ENCODE measurements at regions not wholly inside any gene's neighbourhood (a gene's known extent, or its start where the extent isn't known, plus 50 kb on each side); places are given as distances from the start of the nearest gene placed in this dataset.

GRCh38 chr6:163956571-163957407 is 542.3 kb downstream of the QKI start (continued):
- TF ChIP-seq RERE (CRISPR knock-in tag; IDR thresholded peaks at IDR 0.05; ENCODE audit: borderline replicate concordance) (no peak), KAT2B (IDR thresholded peaks at IDR 0.05; ENCODE audit: low read depth, low read length) (no peak), TBL1XR1 (IDR thresholded peaks at IDR 0.05; ENCODE audit: low read length in 2 of 2) (0 out of 4 replicates have a peak, but pooled peaks of 1 of the 2 experiments have one; percentile 26), JUND (IDR thresholded peaks at IDR 0.05; ENCODE audit: borderline replicate concordance, low read depth, low read length) (peak; percentile 69), JUND (tag; IDR thresholded peaks at IDR 0.05; ENCODE audit: borderline replicate concordance, low read depth, low read length) (no peak; the same call in 2 of the 3 replicates), PRPF4 (IDR thresholded peaks at IDR 0.05; ENCODE audit: insufficient read depth, low read depth, low read length, poor library complexity, severe bottlenecking) (no peak), POLR2H (tag; IDR thresholded peaks at IDR 0.05; ENCODE audit: low read depth) (no peak), CREB1 (IDR thresholded peaks at IDR 0.05) (peak; percentile 11; the same call in 1 of the 2 replicates), CREB1 (CRISPR knock-in tag; IDR thresholded peaks at IDR 0.05) (no peak), L3MBTL2 (IDR thresholded peaks at IDR 0.05) (peak; percentile 51; the same call in 1 of the 2 replicates), SMAD1 (IDR thresholded peaks at IDR 0.05; ENCODE audit: low read depth, low read length, partially characterized antibody) (no peak), CEBPG (CRISPR knock-in tag; IDR thresholded peaks at IDR 0.05) (no peak), CEBPG (tag; conservative IDR thresholded peaks at IDR 0.05 in 1 of 2, IDR thresholded peaks at IDR 0.05 in 1 of 2) (peak in 1 of 2 experiments; percentile 28; a peak in 1 of 4 replicates), CXXC5 (CRISPR knock-in tag; IDR thresholded peaks at IDR 0.05) (peak; percentile 46; the same call in 1 of the 2 replicates), SOX6 (IDR thresholded peaks at IDR 0.05) (no peak), ZBTB26 (CRISPR knock-in tag; IDR thresholded peaks at IDR 0.05) (0 out of 2 replicates have a peak, but pooled peaks have one; percentile 36)
- TF ChIP-seq, protein P1, sequence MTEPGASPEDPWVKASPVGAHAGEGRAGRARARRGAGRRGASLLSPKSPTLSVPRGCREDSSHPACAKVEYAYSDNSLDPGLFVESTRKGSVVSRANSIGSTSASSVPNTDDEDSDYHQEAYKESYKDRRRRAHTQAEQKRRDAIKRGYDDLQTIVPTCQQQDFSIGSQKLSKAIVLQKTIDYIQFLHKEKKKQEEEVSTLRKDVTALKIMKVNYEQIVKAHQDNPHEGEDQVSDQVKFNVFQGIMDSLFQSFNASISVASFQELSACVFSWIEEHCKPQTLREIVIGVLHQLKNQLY (CRISPR knock-in tag; conservative IDR thresholded peaks at IDR 0.05) = no peak

Measured in K562 (cell line).